Activated CD4-positive, alpha-beta T cell treated with anti-CD3 and anti-CD28 coated beads for 4 hours (primary cell): ENCODE measurements at regions not wholly inside any gene's neighbourhood (a gene's known extent, or its start where the extent isn't known, plus 50 kb on each side); places are given as distances from the start of the nearest gene placed in this dataset.

ENCODE experiments used
- DNase-seq, 2 donors: peaks; one replicate each; pipeline ENCODE4 v3.0.0-alpha.2; 2020

- no peak for DNase-seq
Observed at GRCh38 chr13:108156749-108157148, 58.6 kb downstream of the LIG4 start.

GRCh38 chr13:108155185-108156106, 59.9 kb downstream of the LIG4 start:
- DNase-seq, result peak; percentile 33 to 56

DNA sequence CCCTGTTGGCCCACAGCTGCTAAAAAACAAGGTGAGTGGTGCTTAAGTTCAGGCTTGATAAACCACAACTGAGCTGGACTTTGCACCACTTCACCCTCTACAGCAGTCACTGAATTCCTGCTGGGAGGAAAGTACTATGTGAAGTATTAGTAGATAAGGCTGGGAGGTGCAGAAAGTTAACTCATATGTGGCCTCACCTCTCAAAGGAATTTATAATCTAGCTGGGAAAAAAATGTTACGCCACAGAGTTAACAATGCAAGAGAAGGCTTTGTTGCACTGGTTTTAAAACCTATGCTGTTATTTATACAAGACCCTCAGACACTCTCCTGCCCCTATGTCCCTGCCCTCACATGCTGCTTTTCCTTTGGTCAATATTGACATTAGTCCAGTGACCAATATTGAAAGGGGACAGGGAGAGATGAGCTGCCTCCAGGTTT, 60.9 kb downstream of the LIG4 start:
- no peak for DNase-seq

- no peak for DNase-seq
Observed at GRCh38 chr13:108146642-108147041, 68.7 kb downstream of the LIG4 start.

DNA sequence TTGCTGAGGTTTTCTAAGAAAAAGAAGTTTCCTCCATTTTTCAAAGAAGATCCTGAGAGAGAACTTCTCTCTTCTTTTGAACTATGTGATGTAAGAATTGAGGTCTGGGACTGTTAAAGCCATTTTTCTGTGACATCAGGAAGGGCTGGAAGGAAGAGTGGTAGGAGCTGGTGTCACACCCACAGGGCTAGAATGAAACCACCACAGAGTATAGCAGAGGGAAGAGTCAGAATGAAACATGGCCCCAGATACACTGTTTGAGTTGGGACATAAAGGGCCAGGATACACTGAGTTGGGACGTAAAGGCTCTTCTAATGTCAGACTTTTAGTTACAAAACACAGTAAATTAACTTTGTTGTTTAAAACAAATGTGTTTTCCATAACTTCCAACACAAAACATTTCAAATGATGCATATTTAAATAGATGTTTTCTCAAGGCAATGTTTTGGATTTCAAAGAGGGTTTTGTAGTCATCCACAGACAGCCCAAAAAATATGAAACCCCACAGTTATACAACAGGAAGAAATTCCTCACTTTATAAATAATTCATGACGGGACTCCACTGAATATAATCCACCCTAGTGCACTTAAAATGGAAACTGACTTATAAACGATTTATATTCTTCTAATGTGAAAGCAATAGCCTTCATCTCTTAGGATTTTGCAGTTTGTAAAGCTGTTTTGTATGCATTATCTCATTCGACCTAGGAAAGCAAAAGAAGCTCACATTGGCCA, 72.5 kb downstream of the LIG4 start:
- no peak for DNase-seq

DNA sequence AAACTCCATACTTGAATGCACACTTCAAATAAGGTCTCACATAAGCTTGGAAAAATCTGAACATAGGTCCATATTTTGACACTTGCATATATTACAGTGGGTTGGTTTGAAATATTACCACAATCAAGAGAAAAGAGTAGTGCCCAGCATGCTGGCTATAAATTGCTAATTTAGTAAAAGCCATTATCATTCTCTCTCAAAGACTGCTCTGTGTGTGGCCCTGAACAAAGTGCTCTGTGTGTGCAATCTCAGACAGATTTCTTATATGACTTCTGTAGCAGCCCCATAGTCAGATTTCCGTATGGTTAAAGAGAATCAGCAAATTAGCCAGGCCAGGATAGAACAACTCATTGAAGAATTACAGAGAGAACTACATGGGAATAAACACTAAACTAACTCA, 78.2 kb downstream of the LIG4 start:
- DNase-seq, result no peak

- DNase-seq, result no peak
Observed at GRCh38 chr13:108127406-108127805, 87.9 kb downstream of the LIG4 start.

- no peak for DNase-seq
Observed at GRCh38 chr13:108126056-108126455, 89.3 kb downstream of the LIG4 start.

GRCh38 chr13:108121406-108121805, 93.9 kb downstream of the LIG4 start:
- DNase-seq, result no peak

DNA sequence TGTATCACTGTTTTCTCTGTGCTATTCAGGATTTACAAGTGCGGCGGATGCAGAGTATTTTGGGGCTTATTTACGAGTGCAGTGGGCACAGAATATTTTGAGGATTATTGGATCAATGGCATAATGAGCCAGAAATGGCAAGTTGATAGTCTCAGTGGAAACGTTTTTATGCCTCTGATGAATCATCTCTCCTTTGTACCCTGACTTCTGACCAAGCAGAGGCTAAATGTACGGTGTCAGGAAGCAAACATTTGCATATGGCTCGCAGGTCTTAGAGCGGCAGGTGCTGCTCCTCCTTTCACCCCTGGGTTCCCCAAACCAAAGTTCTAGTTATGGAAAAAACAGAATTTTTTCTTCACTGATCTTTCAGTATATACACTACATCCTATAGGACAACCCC, 94.5 kb downstream of the LIG4 start:
- no peak for DNase-seq

DNA sequence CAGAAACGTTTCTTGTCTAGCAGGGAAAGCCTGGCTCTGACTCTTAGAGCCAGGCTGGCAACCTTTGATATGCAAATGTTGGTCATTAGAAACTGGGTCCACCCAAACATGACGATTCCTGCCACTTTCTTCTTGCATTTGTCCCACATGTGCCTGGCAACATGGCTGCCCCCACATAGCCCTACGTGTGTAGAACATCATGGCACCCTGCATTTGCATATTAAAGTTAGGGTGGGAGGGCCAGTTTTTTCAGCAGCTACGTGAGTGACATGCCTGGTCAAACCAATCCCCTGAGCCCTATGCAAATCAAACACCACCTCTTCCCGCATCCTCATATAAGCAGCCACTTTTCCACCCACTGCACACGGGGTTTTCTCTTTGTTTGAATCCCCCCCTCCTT, 95.0 kb downstream of the LIG4 start:
- DNase-seq, result no peak

- DNase-seq, result no peak
Observed at GRCh38 chr13:108115738-108116137, 99.6 kb downstream of the LIG4 start.

- DNase-seq, result no peak
Observed at GRCh38 chr13:108113407-108113806, 101.9 kb downstream of the LIG4 start.

GRCh38 chr13:108104736-108105135, 110.6 kb downstream of the LIG4 start:
- no peak for DNase-seq

GRCh38 chr13:108102771-108103170, 112.6 kb downstream of the LIG4 start:
- no peak for DNase-seq

DNA sequence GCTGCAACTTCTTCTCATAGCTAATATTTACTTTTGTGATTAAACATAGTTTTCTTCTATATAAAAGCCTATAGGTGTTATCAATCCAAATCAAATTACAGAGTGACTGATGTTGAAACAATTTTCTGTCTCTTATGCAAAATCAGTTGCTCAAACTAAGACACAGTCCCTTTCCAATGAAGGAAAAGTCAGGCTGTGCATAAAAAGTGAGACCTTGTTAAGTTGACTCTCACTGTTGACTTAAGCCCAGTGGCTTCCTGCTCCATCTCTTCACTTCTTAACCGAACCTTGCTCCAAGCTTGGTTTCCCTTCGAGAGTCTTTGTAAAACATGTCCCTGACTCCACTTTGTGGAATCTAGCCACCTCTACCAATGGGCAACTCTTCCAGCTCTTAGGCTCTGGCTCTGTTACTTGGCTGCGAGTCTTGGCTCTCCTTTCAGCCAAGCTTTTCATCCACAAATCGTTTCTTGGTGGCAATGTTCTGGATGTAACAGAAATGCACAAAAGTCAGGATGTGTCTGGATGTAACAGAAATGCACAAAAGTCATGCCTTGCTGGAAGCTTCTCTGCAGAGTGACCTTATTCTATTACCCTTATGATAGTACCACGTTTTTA, 118.9 kb downstream of the LIG4 start:
- DNase-seq, result no peak

DNA sequence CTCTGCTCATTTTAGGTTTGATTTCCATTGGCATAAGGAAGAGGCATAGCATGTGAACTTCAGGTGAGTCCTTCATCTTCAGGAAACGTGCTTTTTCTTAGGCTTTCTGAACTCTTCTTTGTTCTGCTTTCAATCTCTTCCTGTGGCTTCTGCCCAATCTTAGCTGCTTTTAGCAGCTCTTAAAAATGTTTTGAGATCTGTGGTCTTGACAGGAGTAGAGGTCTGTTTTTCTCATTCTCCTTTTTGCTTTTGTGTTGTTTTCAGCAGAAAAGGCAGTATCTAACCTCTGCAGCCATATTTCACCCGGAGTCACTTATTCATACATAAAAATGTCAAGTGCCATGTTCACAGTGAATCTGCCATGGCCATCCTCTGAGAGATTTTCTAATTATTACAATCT, 120.3 kb downstream of the LIG4 start:
- DNase-seq, result no peak

DNA sequence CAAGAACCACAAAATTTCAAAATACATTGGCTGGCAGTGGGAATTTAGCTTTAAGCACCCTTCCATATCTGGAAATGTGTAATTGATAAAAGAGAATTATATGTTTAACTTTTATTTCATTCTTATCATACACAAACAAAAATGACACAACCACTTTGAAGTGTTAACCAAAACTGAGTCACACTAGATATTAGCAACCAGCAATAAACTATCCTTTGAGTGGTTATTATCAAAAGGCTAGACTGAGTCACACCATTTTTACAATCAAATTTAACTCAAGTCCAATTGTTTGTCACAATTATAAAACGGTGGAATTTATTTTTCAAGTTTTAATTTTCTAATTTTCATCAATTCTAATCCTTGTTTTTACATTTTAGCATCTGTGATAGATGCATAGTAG, 121.7 kb downstream of the LIG4 start:
- DNase-seq, result no peak

GRCh38 chr13:108087810-108088209, 127.5 kb downstream of the LIG4 start:
- no peak for DNase-seq

GRCh38 chr13:108086678-108087077, 128.7 kb downstream of the LIG4 start:
- DNase-seq, result no peak

- DNase-seq, result no peak
Observed at GRCh38 chr13:108084840-108085239, 130.5 kb downstream of the LIG4 start.

DNA sequence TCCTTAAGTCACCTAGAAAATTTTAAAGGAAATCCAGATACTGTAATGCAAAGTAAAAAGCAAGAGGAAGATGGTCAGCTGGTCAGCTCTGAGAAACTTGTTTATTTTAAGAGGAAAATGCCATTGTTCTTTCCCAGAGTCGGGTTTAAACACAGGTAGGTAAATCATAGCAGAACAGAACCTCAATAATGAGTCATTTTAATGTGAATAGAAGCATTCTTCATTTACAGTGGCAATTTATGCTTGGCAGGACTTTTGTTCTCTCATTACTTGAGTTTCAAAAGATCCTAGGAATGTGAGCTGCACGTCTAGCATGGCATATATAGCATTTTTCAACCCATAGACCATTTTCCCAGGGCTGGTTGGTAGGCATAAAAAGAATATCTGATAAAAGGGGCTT, 132.3 kb downstream of the LIG4 start:
- DNase-seq, result no peak

DNA sequence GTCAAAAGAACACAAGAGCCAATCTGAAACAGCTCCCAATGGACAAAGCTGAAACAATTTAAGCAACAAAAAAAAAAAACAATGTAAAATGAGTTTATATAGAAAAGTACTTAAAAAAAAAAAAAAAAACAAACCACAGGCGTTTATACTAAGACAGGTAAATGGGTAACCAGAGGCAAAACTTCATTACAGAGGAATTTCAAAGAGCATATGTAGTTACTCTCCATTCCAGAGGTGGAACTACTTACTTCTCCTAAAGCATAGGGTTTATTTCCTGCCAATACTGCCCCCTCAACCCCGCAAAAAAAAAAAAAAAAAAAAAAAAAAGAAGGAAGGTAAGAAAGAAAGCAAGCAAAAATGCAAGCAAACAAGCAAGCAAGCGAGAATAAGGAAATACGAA, 132.9 kb downstream of the LIG4 start:
- DNase-seq, result no peak

DNA sequence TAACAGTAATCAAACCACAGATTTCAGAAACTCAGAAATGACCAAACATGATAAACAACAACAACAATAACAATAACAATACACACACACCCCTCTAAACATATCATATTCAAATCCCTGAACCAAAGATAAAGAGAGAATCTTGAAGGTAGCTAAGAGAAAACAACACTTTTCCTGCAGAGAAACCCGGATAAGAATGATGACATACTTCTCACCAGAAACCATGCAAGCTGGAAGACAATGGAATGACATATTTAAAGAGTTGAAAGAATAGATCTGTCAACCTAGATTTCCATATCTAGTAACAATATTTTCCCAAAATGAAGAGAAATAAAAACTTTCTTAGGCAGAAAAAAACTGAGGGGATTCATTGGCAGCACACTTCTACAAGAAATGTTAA, 138.1 kb downstream of the LIG4 start:
- no peak for DNase-seq
